ENCODE measurements at regions not wholly inside any gene's neighbourhood (a gene's known extent, or its start where the extent isn't known, plus 50 kb on each side); places are given as distances from the start of the nearest gene placed in this dataset.

DNA sequence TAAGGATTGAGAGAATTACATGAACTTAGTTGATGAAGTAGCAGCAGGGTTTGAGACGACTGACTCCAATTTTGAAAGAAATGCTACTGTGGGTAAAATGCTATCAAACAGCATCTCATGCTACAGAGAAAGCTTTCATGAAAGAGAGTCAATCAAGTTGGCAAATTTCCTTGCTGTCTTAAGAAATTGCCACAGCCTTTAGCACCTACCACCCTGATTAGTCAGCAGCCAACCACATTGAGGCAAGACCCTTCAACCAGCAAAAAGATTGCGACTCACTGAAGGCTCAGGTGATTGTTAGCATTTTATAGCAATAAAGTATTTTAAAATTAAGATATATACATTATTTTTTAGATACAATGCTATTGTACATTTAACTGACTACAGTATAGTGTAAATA lies 80.9 kb downstream of the RAP2B start:
- Histone ChIP-seq H3K27ac (replicated peaks in 1 of 4) (no peak overlapping the region), H3K4me3 (no peak overlapping the region), H3K27me3 (no peaks in the 10 kb centered on the region), H3K4me1 (peaks cover 0 to 14% (median 13%) of the 10 kb centered on the region in 4 donors), H3K9me3 (peaks cover 0 to 4% (median 0%) of the 10 kb centered on the region in 4 donors), H3K36me3 (no peaks in the 10 kb centered on the region)
- TF ChIP-seq, protein P1, sequence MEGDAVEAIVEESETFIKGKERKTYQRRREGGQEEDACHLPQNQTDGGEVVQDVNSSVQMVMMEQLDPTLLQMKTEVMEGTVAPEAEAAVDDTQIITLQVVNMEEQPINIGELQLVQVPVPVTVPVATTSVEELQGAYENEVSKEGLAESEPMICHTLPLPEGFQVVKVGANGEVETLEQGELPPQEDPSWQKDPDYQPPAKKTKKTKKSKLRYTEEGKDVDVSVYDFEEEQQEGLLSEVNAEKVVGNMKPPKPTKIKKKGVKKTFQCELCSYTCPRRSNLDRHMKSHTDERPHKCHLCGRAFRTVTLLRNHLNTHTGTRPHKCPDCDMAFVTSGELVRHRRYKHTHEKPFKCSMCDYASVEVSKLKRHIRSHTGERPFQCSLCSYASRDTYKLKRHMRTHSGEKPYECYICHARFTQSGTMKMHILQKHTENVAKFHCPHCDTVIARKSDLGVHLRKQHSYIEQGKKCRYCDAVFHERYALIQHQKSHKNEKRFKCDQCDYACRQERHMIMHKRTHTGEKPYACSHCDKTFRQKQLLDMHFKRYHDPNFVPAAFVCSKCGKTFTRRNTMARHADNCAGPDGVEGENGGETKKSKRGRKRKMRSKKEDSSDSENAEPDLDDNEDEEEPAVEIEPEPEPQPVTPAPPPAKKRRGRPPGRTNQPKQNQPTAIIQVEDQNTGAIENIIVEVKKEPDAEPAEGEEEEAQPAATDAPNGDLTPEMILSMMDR (IDR thresholded peaks at IDR 0.05): no peak
- TF ChIP-seq POLR2AphosphoS5 (IDR thresholded peaks at IDR 0.05) (no peak), POLR2A (IDR thresholded peaks at IDR 0.05; ENCODE audit: low read depth) (no peak), EP300 (IDR thresholded peaks at IDR 0.05) (no peak)
- intact Hi-C loops (cut with DNase I): no loop called here
- DNase-seq (ENCODE audit: extremely low spot score): no peak
- WGBS: 89% methylated on average over 2 of the region's 2 CpGs

DNA sequence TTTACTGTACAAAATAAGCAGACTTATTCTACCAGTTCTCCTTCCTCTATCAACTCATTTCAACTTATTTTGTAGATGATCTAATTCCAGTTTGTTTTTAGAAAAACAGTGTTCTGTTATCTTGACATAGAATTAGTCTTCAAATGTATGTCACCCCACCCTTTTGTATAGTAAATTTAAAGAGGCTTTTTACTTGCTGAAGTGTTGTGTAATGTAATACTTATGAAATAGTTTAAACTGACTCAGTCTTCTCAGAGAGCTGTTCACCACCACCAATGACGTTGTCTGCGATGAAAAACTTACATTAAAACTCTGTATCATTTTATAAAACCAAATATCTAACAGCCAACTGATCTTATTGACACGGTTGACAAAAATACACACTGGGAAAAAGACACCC lies 82.9 kb downstream of the RAP2B start:
- Histone ChIP-seq H3K4me1 (peaks cover 0 to 17% (median 13%) of the 10 kb centered on the region in 4 donors), H3K9me3 (peaks cover 0 to 4% (median 0%) of the 10 kb centered on the region in 4 donors), H3K27me3 (no peaks in the 10 kb centered on the region), H3K27ac (replicated peaks in 1 of 4) (no peak overlapping the region), H3K36me3 (no peaks in the 10 kb centered on the region), H3K4me3 (no peak overlapping the region)
- TF ChIP-seq, protein P1 (IDR thresholded peaks at IDR 0.05): no peak
- TF ChIP-seq POLR2AphosphoS5 (IDR thresholded peaks at IDR 0.05) (no peak), EP300 (IDR thresholded peaks at IDR 0.05) (no peak), POLR2A (IDR thresholded peaks at IDR 0.05; ENCODE audit: low read depth) (no peak)
- WGBS: 89% methylated on average over 3 of the region's 3 CpGs
- intact Hi-C loops (cut with DNase I): no loop called here
- no peak for DNase-seq (ENCODE audit: extremely low spot score)

DNA sequence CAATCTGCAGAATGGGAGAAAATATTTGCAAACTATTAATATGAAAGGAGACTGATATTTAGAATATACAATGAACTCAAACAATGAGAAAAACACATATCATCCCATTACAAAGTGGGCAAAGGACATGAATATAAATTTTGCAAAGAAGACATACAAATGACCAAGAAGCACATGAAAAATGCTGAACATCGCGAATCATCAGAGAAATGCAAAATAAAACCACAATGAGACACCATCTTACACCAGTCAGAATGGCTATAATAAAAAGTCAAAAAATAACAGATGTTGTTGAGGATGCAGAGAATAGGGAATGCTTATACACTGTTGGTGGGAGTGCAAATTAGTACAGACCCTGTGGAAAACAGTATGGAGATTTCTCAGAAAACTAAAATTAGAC lies 83.6 kb downstream of the RAP2B start:
- WGBS: 96% methylated on average over 2 of the region's 2 CpGs
- Histone ChIP-seq H3K9me3 (peaks cover 0 to 4% (median 0%) of the 10 kb centered on the region in 4 donors), H3K4me1 (peaks cover 0 to 17% (median 13%) of the 10 kb centered on the region in 4 donors), H3K27me3 (no peaks in the 10 kb centered on the region), H3K4me3 (no peak overlapping the region), H3K27ac (replicated peaks in 1 of 4) (no peak overlapping the region), H3K36me3 (no peaks in the 10 kb centered on the region)
- TF ChIP-seq, protein P1 (IDR thresholded peaks at IDR 0.05): no peak
- TF ChIP-seq EP300 (IDR thresholded peaks at IDR 0.05): no peak
- no peak for TF ChIP-seq POLR2AphosphoS5 (IDR thresholded peaks at IDR 0.05)
- TF ChIP-seq POLR2A (IDR thresholded peaks at IDR 0.05; ENCODE audit: low read depth): no peak
- intact Hi-C loops (cut with DNase I): no loop called here
- DNase-seq (ENCODE audit: extremely low spot score): no peak

DNA sequence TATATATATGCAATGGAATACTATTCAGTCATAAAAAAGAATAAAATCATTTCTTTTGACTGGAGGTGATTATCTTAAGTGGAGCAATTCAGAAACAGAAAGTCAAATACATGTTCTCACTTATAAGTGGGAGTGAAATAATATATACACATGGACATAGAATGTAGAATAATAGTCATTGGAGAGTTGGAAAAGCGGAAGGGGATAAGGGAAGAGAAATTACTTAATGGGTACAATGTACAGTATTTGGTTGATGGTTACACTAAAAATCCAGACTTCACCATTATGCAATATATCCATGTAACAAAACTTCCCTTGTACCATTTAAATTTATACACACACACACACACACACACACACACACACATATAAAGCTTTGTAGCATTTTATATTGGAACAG lies 84.3 kb downstream of the RAP2B start:
- Histone ChIP-seq H3K27ac (replicated peaks in 1 of 4) (peak overlapping the region in 3 of 4 donors; percentile 30 to 69 (median 45)), H3K4me3 (no peak overlapping the region)
- intact Hi-C loops (cut with DNase I): no loop called here

More for the DNA sequence above, 84.3 kb downstream of the RAP2B start:
- WGBS: 64% methylated on average over 1 of the region's 1 CpG
- peaks cover 0 to 17% (median 13%) of the 10 kb centered on the region in 4 donors for H3K4me1 ChIP-seq
- TF ChIP-seq POLR2A (IDR thresholded peaks at IDR 0.05; ENCODE audit: low read depth): no peak
- TF ChIP-seq, protein P1 (IDR thresholded peaks at IDR 0.05): no peak
- no peak for TF ChIP-seq POLR2AphosphoS5 (IDR thresholded peaks at IDR 0.05)
- TF ChIP-seq EP300 (IDR thresholded peaks at IDR 0.05): no peak
- H3K36me3 ChIP-seq: no peaks in the 10 kb centered on the region
- H3K27me3 ChIP-seq: no peaks in the 10 kb centered on the region
- no peak for DNase-seq (ENCODE audit: extremely low spot score)
- peaks cover 0 to 4% (median 0%) of the 10 kb centered on the region in 4 donors for H3K9me3 ChIP-seq

All from esophagus muscularis mucosa (tissue), 4 donors.